ENCODE measurements at regions not wholly inside any gene's neighbourhood (a gene's known extent, or its start where the extent isn't known, plus 50 kb on each side); places are given as distances from the start of the nearest gene placed in this dataset.

DNA sequence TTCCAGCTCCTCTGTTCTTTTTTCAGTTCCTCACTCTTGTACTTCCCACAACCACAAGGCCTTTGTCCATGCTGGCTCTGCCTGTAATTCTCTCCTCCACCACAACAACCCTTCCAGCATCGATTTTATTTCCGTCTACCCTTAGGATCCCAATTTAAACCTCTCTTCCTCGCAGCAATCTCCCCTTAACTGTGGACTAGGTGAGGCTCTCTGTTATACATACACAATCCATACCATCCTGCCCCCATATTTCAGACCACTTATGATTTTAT lies 90.4 kb upstream of the ZC3H11B start:
- TF ChIP-seq SP1 (IDR thresholded peaks at IDR 0.05; ENCODE audit: low read depth, low read length) = no peak
- no peak for TF ChIP-seq ESRRA (IDR thresholded peaks at IDR 0.05; ENCODE audit: low read length)
- TF ChIP-seq, protein P1, sequence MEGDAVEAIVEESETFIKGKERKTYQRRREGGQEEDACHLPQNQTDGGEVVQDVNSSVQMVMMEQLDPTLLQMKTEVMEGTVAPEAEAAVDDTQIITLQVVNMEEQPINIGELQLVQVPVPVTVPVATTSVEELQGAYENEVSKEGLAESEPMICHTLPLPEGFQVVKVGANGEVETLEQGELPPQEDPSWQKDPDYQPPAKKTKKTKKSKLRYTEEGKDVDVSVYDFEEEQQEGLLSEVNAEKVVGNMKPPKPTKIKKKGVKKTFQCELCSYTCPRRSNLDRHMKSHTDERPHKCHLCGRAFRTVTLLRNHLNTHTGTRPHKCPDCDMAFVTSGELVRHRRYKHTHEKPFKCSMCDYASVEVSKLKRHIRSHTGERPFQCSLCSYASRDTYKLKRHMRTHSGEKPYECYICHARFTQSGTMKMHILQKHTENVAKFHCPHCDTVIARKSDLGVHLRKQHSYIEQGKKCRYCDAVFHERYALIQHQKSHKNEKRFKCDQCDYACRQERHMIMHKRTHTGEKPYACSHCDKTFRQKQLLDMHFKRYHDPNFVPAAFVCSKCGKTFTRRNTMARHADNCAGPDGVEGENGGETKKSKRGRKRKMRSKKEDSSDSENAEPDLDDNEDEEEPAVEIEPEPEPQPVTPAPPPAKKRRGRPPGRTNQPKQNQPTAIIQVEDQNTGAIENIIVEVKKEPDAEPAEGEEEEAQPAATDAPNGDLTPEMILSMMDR (IDR thresholded peaks at IDR 0.05 in 2 of 3, conservative IDR thresholded peaks at IDR 0.05 in 1 of 3; ENCODE audit: control insufficient read depth in 2 of 3, extremely low read depth in 1 of 3, insufficient read depth in 1 of 3, low read depth in 3 of 3, low read length in 3 of 3) = no peak
- TF ChIP-seq, protein P2, sequence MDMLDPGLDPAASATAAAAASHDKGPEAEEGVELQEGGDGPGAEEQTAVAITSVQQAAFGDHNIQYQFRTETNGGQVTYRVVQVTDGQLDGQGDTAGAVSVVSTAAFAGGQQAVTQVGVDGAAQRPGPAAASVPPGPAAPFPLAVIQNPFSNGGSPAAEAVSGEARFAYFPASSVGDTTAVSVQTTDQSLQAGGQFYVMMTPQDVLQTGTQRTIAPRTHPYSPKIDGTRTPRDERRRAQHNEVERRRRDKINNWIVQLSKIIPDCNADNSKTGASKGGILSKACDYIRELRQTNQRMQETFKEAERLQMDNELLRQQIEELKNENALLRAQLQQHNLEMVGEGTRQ (IDR thresholded peaks at IDR 0.05; ENCODE audit: borderline replicate concordance, low read depth, low read length) = no peak
- TF ChIP-seq, protein P3, sequence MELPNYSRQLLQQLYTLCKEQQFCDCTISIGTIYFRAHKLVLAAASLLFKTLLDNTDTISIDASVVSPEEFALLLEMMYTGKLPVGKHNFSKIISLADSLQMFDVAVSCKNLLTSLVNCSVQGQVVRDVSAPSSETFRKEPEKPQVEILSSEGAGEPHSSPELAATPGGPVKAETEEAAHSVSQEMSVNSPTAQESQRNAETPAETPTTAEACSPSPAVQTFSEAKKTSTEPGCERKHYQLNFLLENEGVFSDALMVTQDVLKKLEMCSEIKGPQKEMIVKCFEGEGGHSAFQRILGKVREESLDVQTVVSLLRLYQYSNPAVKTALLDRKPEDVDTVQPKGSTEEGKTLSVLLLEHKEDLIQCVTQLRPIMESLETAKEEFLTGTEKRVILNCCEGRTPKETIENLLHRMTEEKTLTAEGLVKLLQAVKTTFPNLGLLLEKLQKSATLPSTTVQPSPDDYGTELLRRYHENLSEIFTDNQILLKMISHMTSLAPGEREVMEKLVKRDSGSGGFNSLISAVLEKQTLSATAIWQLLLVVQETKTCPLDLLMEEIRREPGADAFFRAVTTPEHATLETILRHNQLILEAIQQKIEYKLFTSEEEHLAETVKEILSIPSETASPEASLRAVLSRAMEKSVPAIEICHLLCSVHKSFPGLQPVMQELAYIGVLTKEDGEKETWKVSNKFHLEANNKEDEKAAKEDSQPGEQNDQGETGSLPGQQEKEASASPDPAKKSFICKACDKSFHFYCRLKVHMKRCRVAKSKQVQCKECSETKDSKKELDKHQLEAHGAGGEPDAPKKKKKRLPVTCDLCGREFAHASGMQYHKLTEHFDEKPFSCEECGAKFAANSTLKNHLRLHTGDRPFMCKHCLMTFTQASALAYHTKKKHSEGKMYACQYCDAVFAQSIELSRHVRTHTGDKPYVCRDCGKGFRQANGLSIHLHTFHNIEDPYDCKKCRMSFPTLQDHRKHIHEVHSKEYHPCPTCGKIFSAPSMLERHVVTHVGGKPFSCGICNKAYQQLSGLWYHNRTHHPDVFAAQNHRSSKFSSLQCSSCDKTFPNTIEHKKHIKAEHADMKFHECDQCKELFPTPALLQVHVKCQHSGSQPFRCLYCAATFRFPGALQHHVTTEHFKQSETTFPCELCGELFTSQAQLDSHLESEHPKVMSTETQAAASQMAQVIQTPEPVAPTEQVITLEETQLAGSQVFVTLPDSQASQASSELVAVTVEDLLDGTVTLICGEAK (IDR thresholded peaks at IDR 0.05; ENCODE audit: borderline replicate concordance) = no peak
- TF ChIP-seq, protein P4, sequence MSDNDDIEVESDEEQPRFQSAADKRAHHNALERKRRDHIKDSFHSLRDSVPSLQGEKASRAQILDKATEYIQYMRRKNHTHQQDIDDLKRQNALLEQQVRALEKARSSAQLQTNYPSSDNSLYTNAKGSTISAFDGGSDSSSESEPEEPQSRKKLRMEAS (IDR thresholded peaks at IDR 0.05; ENCODE audit: low read depth, low read length) = no peak
- no peak for TF ChIP-seq NR2C2 (IDR thresholded peaks at IDR 0.05; ENCODE audit: borderline replicate concordance, control insufficient read depth, insufficient read length, low read depth)

Data from GM12878 (cell line).